WI38 (cell line): ENCODE measurements at regions not wholly inside any gene's neighbourhood (a gene's known extent, or its start where the extent isn't known, plus 50 kb on each side); places are given as distances from the start of the nearest gene placed in this dataset.

Source experiments
- H3K4me3 ChIP-seq: 2 replicates; pipeline ENCODE4 v1.5.1; 2011; ENCODE audit warnings: low read depth, mild to moderate bottlenecking, control low read depth, low read length
- TF ChIP-seq, protein P1 (sequence below): IDR thresholded peaks from 2 replicates; pipeline ENCODE4 v1.5.1; 2012; ENCODE audit warnings: low read depth, mild to moderate bottlenecking, control low read depth, low read length

DNA sequence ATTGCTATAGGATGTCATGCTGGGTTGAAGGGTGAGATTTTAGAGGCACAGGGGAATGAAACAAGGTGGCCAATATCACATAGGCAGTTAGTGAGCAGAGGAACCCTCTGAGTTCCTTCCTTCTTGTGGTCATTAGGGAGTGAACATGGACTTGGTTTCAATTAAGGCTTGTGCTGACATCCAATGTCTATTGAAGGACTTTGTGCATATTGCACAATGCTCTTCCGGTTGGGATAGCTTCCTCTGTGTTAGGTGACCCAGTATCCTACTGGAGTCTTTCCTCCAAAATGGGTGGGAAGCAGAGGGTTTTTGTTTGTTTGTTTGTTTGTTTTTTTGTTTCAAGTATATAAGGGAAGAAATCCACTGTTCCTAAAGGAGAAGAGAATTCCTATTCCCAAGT, 98.5 kb downstream of the HDGFL1 start:
- no peak overlapping the region for H3K4me3 ChIP-seq
- TF ChIP-seq, protein P1, sequence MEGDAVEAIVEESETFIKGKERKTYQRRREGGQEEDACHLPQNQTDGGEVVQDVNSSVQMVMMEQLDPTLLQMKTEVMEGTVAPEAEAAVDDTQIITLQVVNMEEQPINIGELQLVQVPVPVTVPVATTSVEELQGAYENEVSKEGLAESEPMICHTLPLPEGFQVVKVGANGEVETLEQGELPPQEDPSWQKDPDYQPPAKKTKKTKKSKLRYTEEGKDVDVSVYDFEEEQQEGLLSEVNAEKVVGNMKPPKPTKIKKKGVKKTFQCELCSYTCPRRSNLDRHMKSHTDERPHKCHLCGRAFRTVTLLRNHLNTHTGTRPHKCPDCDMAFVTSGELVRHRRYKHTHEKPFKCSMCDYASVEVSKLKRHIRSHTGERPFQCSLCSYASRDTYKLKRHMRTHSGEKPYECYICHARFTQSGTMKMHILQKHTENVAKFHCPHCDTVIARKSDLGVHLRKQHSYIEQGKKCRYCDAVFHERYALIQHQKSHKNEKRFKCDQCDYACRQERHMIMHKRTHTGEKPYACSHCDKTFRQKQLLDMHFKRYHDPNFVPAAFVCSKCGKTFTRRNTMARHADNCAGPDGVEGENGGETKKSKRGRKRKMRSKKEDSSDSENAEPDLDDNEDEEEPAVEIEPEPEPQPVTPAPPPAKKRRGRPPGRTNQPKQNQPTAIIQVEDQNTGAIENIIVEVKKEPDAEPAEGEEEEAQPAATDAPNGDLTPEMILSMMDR: no peak

DNA sequence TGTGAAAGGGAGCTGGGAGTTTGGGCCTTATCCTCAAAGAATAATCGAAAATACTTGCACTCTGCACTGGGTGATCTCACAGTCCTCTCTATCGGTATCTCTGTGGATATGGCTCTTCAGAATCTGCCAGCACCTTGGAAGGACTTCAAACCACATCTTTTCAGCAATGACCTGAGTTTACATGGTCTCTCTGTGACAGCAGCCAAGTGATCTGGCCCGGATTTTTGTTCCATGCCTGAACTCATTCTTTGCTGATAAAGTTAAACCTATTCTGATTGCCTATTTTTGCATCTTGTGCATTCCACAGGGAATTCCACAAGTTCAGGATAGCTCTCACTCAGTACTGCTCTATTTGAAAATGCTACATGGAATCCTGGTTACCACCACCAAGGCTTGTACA, 98.9 kb downstream of the HDGFL1 start:
- TF ChIP-seq, protein P1: no peak
- H3K4me3 ChIP-seq: no peak overlapping the region

GRCh38 chr6:22668717-22669116, 99.4 kb downstream of the HDGFL1 start:
- TF ChIP-seq, protein P1: no peak
- no peak overlapping the region for H3K4me3 ChIP-seq

DNA sequence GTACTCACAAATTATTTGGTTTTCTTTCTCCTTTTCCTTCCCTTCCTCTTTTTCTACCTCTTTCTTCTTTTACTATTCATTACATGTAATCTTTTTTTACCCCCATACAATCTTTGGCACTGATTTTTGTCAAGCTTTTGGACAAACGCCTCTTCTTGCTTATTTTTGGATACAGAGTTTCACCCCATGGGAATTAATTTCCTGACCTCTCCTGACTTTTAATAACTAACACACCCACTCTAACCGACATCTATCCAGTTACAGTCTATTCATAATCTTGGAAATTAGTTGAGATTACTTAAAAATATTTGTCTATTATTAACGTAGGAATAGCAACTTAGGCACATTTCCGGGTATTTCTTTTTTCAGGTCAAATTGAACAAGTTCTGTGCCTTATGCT, 101.2 kb downstream of the HDGFL1 start:
- TF ChIP-seq, protein P1: no peak
- H3K4me3 ChIP-seq: no peak overlapping the region

GRCh38 chr6:22673474-22673873, 104.1 kb downstream of the HDGFL1 start:
- TF ChIP-seq, protein P1: no peak
- H3K4me3 ChIP-seq: no peak overlapping the region

DNA sequence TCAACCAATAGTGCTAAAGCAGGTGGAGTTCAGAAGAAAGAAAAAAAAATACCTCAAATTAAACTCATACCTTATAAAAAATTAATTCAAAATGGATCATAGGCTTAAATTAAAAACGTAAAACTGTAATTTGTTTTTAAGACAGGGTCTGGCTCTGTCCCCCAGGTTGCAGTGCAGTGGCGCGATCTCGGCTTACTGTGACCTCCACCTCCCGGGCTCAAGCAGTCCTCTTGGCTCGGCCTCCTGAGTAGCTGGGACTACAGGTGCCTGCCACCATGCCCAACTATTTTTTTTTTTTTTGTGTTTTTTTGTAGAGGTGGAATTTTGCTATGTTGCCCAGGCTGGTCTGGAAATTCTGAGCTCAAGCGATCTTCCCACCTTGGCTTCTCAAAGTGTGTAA, 111.6 kb downstream of the HDGFL1 start:
- TF ChIP-seq, protein P1: no peak
- H3K4me3 ChIP-seq: no peak overlapping the region

DNA sequence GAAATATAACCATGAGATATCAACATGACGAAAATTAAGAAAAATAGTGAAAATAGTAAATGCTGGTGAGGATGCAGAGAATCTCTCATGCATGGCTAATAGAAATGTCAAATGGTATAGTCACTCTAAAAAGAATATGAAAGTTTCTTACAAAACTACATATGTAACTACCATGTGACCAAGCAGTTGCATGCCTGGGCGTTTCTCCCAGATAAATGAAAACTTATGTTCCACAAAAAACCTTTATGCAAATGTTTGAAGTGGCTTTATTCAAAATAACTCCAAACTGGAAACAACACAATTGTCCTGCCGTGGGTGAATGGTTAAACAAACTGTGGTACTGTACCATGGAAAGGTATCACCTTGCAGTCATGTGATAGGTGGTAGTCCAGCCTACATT, 112.4 kb downstream of the HDGFL1 start:
- H3K4me3 ChIP-seq: no peak overlapping the region
- TF ChIP-seq, protein P1: no peak
